GM19328 (cell line): ENCODE measurements at regions not wholly inside any gene's neighbourhood (a gene's known extent, or its start where the extent isn't known, plus 50 kb on each side); places are given as distances from the start of the nearest gene placed in this dataset.
"Not testable (repeated sequence)": the region's sequence is repeated elsewhere in the genome, so short reads cannot be mapped to it uniquely, and the experiment has no call there.

Source experiments
- ATAC-seq: cut with Tn5 transposase; IDR thresholded peaks from one replicate; pipeline ENCODE4 v1.9.1; 2021; ENCODE audit warnings: mild to moderate bottlenecking, moderate library complexity; ENCODE audit not compliant: unreplicated experiment

GRCh38 chr6:81145506-81145905 lies 607.0 kb downstream of the TENT5A start:
- ATAC-seq: no peak

GRCh38 chr6:81144346-81144745 lies 608.1 kb downstream of the TENT5A start:
- no peak for ATAC-seq

- ATAC-seq: no peak
These were observed 614.2 kb downstream of the TENT5A start for GRCh38 chr6:81138236-81138635.

- no peak for ATAC-seq
These were observed 621.5 kb downstream of the TENT5A start for GRCh38 chr6:81130969-81131368.

GRCh38 chr6:81130061-81130460 lies 622.4 kb downstream of the TENT5A start:
- no peak for ATAC-seq

- ATAC-seq: no peak
These were observed 623.8 kb downstream of the TENT5A start for GRCh38 chr6:81128671-81129070.

GRCh38 chr6:81126150-81126549 lies 626.3 kb downstream of the TENT5A start:
- no peak for ATAC-seq

GRCh38 chr6:81120280-81120679 lies 632.2 kb downstream of the TENT5A start:
- ATAC-seq: no peak

- no peak for ATAC-seq
These were observed 646.5 kb downstream of the TENT5A start for GRCh38 chr6:81105998-81106397.

- ATAC-seq: no peak
These were observed 654.2 kb downstream of the TENT5A start for GRCh38 chr6:81098109-81098814.

GRCh38 chr6:81096464-81096863 lies 656.0 kb downstream of the TENT5A start:
- ATAC-seq: not testable (repeated sequence)

GRCh38 chr6:81093051-81093450 lies 659.4 kb downstream of the TENT5A start:
- ATAC-seq: no peak

GRCh38 chr6:81088145-81088544 lies 664.3 kb downstream of the TENT5A start:
- no peak for ATAC-seq

- no peak for ATAC-seq
These were observed 665.5 kb downstream of the TENT5A start for GRCh38 chr6:81086991-81087390.

- no peak for ATAC-seq
These were observed 667.1 kb downstream of the TENT5A start for GRCh38 chr6:81085431-81085790.

GRCh38 chr6:81084776-81085430 lies 667.6 kb downstream of the TENT5A start:
- no peak for ATAC-seq

GRCh38 chr6:81075974-81076373 lies 676.5 kb downstream of the TENT5A start:
- ATAC-seq: no peak

- ATAC-seq: no peak
These were observed 679.2 kb downstream of the TENT5A start for GRCh38 chr6:81073318-81073717.

GRCh38 chr6:81071121-81071520 lies 681.4 kb downstream of the TENT5A start:
- no peak for ATAC-seq

GRCh38 chr6:81067057-81067456 lies 685.4 kb downstream of the TENT5A start:
- ATAC-seq: no peak

- ATAC-seq: no peak
These were observed 688.6 kb downstream of the TENT5A start for GRCh38 chr6:81063891-81064290.

GRCh38 chr6:81054036-81054435 lies 698.4 kb downstream of the TENT5A start:
- ATAC-seq: no peak

GRCh38 chr6:81051952-81052351 lies 700.5 kb downstream of the TENT5A start:
- no peak for ATAC-seq
